A549 (cell line): ENCODE measurements at regions not wholly inside any gene's neighbourhood (a gene's known extent, or its start where the extent isn't known, plus 50 kb on each side); places are given as distances from the start of the nearest gene placed in this dataset.

Experiments used
- CEBPB ChIP-seq, 2 experiments: fragments of >200 bp in 1 of 2; sonication (Bioruptor Twin) in 1 of 2; formaldehyde crosslinking in 1 of 2; IDR thresholded peaks; 2 replicates each; pipeline ENCODE4 v1.6.1; 2012 to 2016
- CHD2 ChIP-seq: fragments of 150-350 bp; IDR thresholded peaks from 2 replicates; pipeline ENCODE4 v1.6.1; 2014; ENCODE audit warnings: low read length; ENCODE audit not compliant: partially characterized antibody
- CTCF ChIP-seq: fragments of >200 bp; sonication (Bioruptor Twin); formaldehyde crosslinking; IDR thresholded peaks from 3 replicates; pipeline ENCODE4 v1.5.1; 2016
- ELK1 ChIP-seq: fragments of 150-350 bp; IDR thresholded peaks from 2 replicates; pipeline ENCODE4 v1.6.1; 2014; ENCODE audit warnings: low read depth, mild to moderate bottlenecking, low read length
- EP300 ChIP-seq, 2 experiments: fragments of >200 bp; sonication (Bioruptor Twin); formaldehyde crosslinking; IDR thresholded peaks; 2 replicates in 1 of 2; 3 replicates in 1 of 2; pipeline ENCODE4 v1.6.1; 2016 to 2017
- FOSB ChIP-seq: fragments of 250-450 bp; sonication (Bioruptor Pico); IDR thresholded peaks from 2 replicates; pipeline ENCODE4 v1.5.0; 2020; ENCODE audit warnings: mild to moderate bottlenecking, moderate library complexity
- JUN ChIP-seq, 2 experiments: fragments of >200 bp; sonication (Bioruptor Twin); formaldehyde crosslinking; IDR thresholded peaks; 2 replicates in 1 of 2; 3 replicates in 1 of 2; pipeline ENCODE4 v1.6.1; 2016 to 2017
- PHF8 ChIP-seq: fragments of 200-600 bp; sonication (generic); IDR thresholded peaks from 2 replicates; pipeline ENCODE4 v1.6.1; 2016; ENCODE audit warnings: low read depth, mild to moderate bottlenecking, antibody characterized with exemption, moderate library complexity, borderline replicate concordance
- POLR2A ChIP-seq: IDR thresholded peaks from 2 replicates; pipeline ENCODE4 v1.6.1; 2012; ENCODE audit warnings: mild to moderate bottlenecking, low read length
- TF ChIP-seq, protein P1 (sequence below): fragments of 200-600 bp; sonication (generic); IDR thresholded peaks from 2 replicates; pipeline ENCODE4 v1.6.1; 2016; ENCODE audit warnings: antibody characterized with exemption, mild to moderate bottlenecking, moderate library complexity
- TF ChIP-seq, protein P2 (sequence below): IDR thresholded peaks from 2 replicates; pipeline ENCODE4 v1.6.1; 2012

GRCh38 chr1:79738101-79738500 is 731.6 kb upstream of the ADGRL4 start:
- TF ChIP-seq FOSB (no peak), CTCF (no peak), CHD2 (no peak), POLR2A (no peak), EP300 (IDR thresholded peaks at IDR 0.05) (no peak), ELK1 (no peak), PHF8 (no peak), JUN (IDR thresholded peaks at IDR 0.05) (no peak), CEBPB (IDR thresholded peaks at IDR 0.05) (no peak)
- TF ChIP-seq, protein P1, sequence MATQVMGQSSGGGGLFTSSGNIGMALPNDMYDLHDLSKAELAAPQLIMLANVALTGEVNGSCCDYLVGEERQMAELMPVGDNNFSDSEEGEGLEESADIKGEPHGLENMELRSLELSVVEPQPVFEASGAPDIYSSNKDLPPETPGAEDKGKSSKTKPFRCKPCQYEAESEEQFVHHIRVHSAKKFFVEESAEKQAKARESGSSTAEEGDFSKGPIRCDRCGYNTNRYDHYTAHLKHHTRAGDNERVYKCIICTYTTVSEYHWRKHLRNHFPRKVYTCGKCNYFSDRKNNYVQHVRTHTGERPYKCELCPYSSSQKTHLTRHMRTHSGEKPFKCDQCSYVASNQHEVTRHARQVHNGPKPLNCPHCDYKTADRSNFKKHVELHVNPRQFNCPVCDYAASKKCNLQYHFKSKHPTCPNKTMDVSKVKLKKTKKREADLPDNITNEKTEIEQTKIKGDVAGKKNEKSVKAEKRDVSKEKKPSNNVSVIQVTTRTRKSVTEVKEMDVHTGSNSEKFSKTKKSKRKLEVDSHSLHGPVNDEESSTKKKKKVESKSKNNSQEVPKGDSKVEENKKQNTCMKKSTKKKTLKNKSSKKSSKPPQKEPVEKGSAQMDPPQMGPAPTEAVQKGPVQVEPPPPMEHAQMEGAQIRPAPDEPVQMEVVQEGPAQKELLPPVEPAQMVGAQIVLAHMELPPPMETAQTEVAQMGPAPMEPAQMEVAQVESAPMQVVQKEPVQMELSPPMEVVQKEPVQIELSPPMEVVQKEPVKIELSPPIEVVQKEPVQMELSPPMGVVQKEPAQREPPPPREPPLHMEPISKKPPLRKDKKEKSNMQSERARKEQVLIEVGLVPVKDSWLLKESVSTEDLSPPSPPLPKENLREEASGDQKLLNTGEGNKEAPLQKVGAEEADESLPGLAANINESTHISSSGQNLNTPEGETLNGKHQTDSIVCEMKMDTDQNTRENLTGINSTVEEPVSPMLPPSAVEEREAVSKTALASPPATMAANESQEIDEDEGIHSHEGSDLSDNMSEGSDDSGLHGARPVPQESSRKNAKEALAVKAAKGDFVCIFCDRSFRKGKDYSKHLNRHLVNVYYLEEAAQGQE: no peak
- TF ChIP-seq, protein P2, sequence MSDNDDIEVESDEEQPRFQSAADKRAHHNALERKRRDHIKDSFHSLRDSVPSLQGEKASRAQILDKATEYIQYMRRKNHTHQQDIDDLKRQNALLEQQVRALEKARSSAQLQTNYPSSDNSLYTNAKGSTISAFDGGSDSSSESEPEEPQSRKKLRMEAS: no peak
